Lower leg skin (tissue), 3 donors: ENCODE measurements at regions not wholly inside any gene's neighbourhood (a gene's known extent, or its start where the extent isn't known, plus 50 kb on each side); places are given as distances from the start of the nearest gene placed in this dataset.

Source experiments
- POLR2A ChIP-seq, 2 donors: fragments of 450-650 bp; IDR thresholded peaks; one replicate each; pipeline ENCODE4 v1.6.1; 2016 to 2017; ENCODE audit warnings: antibody characterized with exemption in 2 of 2, mild to moderate bottlenecking in 1 of 2, moderate library complexity in 1 of 2
- TF ChIP-seq, protein P1 (sequence below), 3 donors: fragments of 450-650 bp; IDR thresholded peaks; one replicate each; pipeline ENCODE4 v1.5.1; 2016; ENCODE audit warnings: antibody characterized with exemption in 3 of 3, mild to moderate bottlenecking in 3 of 3, moderate library complexity in 2 of 3

DNA sequence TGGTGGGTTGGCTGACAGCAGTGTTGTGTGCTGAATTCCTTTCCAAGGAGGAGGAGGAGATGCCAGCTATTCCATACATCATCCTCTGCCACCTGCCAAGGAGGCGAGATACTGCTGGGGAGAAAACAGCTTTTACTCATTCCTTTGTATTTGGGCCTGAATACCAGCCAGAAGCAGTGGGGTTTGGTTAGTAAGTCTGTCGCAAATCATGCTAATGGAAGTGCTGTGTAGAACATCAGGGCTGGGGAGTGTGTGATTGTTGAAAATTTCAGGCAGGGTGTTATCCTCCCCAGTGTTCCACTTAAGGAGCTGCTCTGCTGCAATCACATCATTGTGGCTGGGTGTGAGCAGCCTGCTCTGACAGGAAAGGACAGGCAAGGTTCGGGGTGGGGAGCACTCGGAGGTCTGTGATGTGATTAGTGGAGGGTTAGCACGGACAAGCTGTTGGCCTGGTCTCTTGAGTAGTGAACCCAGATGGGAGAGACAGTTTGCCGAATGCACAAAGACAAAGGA is 128.2 kb upstream of the DLX2 start:
- TF ChIP-seq, protein P1, sequence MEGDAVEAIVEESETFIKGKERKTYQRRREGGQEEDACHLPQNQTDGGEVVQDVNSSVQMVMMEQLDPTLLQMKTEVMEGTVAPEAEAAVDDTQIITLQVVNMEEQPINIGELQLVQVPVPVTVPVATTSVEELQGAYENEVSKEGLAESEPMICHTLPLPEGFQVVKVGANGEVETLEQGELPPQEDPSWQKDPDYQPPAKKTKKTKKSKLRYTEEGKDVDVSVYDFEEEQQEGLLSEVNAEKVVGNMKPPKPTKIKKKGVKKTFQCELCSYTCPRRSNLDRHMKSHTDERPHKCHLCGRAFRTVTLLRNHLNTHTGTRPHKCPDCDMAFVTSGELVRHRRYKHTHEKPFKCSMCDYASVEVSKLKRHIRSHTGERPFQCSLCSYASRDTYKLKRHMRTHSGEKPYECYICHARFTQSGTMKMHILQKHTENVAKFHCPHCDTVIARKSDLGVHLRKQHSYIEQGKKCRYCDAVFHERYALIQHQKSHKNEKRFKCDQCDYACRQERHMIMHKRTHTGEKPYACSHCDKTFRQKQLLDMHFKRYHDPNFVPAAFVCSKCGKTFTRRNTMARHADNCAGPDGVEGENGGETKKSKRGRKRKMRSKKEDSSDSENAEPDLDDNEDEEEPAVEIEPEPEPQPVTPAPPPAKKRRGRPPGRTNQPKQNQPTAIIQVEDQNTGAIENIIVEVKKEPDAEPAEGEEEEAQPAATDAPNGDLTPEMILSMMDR (IDR thresholded peaks at IDR 0.05): no peak
- no peak for TF ChIP-seq POLR2A (IDR thresholded peaks at IDR 0.05)
